ENCODE measurements at regions not wholly inside any gene's neighbourhood (a gene's known extent, or its start where the extent isn't known, plus 50 kb on each side); places are given as distances from the start of the nearest gene placed in this dataset.

DNA sequence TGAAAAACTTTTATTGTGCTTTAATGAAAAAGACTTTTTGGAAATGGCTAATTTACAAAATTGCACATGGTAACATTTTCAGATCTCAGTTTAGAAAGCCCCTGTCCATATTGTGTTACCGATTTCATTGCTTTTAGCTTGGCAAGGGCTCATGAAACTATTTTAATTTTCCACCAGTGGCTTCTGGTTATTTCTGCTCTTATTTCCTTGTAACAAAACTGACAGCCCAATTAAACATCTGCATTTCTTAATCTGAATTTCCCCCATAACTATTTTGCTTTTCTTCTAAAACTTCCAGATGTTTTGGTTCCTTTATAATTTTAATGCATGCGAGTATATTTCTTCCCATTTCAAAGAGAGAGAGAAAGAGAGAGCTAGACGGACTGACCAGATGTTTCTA lies 264.8 kb downstream of the PTPRC start:
- Histone ChIP-seq H3K36me3 (ENCODE audit: insufficient read depth, low read length) (no peaks in the 10 kb centered on the region), H3K4me1 (ENCODE audit: insufficient read depth, low read length) (peaks cover 12% of the 10 kb centered on the region), H3K9ac (ENCODE audit: low read depth, low read length) (no peak overlapping the region), H3K4me3 (ENCODE audit: low read length) (no peak overlapping the region), H3K27me3 (ENCODE audit: insufficient read depth, low read length) (no peaks in the 10 kb centered on the region), H3K27ac (ENCODE audit: low read depth, low read length) (no peak overlapping the region), H3K9me3 (ENCODE audit: insufficient read depth, low read depth, low read length) (no peaks in the 10 kb centered on the region)
- WGBS, result 91% methylated on average over 1 of the region's 3 CpGs

DNA sequence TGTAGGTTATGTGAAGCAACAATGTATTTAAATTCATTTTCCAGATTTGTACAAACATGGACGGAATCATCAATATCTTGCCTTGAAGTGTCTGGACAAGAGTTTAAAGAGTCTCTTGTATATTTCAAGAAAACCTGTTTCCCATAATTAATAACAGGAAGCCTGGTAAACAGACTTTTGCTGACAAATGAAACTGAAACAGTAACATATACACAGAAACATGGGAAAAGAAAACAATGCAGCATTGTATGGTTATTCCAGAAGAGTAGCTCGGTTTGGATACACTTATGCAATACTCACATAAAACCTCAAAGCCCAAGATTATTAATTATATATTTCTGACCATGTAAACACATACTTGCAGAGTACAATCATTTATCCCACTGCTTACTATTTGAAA lies 265.5 kb downstream of the PTPRC start:
- no peak overlapping the region for H3K9ac ChIP-seq (ENCODE audit: low read depth, low read length)
- WGBS, result 100% methylated on average over 2 of the region's 2 CpGs
- H3K4me1 ChIP-seq (ENCODE audit: insufficient read depth, low read length), result peaks cover 12% of the 10 kb centered on the region
- H3K27ac ChIP-seq (ENCODE audit: low read depth, low read length), result no peak overlapping the region
- no peaks in the 10 kb centered on the region for H3K36me3 ChIP-seq (ENCODE audit: insufficient read depth, low read length)
- H3K27me3 ChIP-seq (ENCODE audit: insufficient read depth, low read length), result no peaks in the 10 kb centered on the region
- H3K4me3 ChIP-seq (ENCODE audit: low read length), result no peak overlapping the region
- no peaks in the 10 kb centered on the region for H3K9me3 ChIP-seq (ENCODE audit: insufficient read depth, low read depth, low read length)

DNA sequence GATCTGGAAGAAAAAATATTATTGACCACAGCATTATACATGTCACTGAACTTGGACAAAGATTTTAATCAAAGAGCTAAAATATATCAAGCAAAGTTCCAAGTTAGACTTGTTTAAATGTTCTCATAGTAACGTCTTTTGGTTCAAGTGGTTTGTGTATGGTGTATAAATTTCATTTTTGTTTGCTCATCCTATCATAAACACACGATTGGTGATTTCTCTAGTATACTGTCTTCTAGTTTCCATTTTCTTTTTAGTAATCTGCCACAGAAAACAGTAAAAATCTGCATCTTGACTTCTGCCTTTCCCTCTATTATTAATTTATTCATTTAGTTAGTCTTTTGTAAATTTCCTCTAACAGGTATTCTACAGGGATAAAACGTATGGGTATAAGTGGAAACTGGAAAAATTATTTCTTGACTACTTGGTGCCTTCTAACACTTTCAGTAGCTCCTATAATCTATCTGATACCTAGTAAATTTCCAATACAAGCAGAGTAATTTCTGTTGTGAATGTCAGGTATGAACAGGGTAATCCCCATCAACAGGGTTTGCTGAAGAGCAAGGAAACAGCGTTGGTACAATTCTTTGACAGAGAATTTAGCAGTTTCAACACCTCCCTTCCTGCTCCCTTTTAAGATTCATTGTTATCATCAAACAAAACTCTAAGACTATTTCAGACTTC lies 268.0 kb downstream of the PTPRC start:
- Histone ChIP-seq H3K27ac (ENCODE audit: low read depth, low read length) (no peak overlapping the region), H3K4me1 (ENCODE audit: insufficient read depth, low read length) (peaks cover 12% of the 10 kb centered on the region), H3K9ac (ENCODE audit: low read depth, low read length) (no peak overlapping the region), H3K36me3 (ENCODE audit: insufficient read depth, low read length) (no peaks in the 10 kb centered on the region), H3K4me3 (ENCODE audit: low read length) (no peak overlapping the region), H3K9me3 (ENCODE audit: insufficient read depth, low read depth, low read length) (no peaks in the 10 kb centered on the region), H3K27me3 (ENCODE audit: insufficient read depth, low read length) (no peaks in the 10 kb centered on the region)
- WGBS, result 93% methylated on average over 3 of the region's 4 CpGs

DNA sequence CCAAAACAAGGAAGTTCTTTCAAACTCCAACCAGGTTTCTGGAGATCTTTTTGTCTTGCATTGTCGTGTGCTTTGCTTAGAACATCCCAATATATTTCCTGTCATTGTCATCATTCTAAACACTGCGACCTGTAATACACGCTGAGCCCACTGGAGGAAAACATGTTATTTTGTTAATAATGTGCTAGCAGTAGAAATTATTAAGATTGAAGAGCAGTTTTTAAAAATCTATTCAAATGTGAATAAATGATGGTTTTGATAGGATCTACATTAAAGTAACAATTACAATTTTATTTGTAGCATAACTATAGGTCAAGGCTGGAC lies 268.5 kb downstream of the PTPRC start:
- Histone ChIP-seq H3K36me3 (ENCODE audit: insufficient read depth, low read length) (no peaks in the 10 kb centered on the region), H3K4me3 (ENCODE audit: low read length) (no peak overlapping the region), H3K4me1 (ENCODE audit: insufficient read depth, low read length) (peaks cover 12% of the 10 kb centered on the region), H3K27ac (ENCODE audit: low read depth, low read length) (no peak overlapping the region), H3K27me3 (ENCODE audit: insufficient read depth, low read length) (no peaks in the 10 kb centered on the region), H3K9me3 (ENCODE audit: insufficient read depth, low read depth, low read length) (no peaks in the 10 kb centered on the region), H3K9ac (ENCODE audit: low read depth, low read length) (no peak overlapping the region)
- WGBS, result 92% methylated on average over 3 of the region's 3 CpGs

DNA sequence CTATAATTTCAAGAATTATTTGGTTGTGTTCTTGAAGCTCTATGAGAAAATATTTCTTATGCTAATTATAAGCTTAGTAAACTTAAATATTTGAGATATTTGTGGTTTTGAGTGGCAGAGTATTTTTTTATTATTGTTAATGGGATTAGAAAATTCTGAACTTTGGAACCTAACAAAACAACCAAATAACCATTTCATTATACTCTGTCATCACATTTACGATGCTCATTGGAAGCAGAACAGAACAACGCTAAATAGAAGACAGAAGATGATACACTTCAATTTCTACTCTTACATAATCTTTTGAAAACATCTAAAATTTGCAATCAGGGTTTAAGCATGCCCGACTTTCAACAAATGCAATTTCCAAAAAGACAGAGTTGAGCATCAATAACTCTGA lies 270.2 kb downstream of the PTPRC start:
- no peak overlapping the region for H3K4me3 ChIP-seq (ENCODE audit: low read length)
- WGBS, result 93% methylated on average over 3 of the region's 3 CpGs
- H3K9ac ChIP-seq (ENCODE audit: low read depth, low read length), result no peak overlapping the region
- no peaks in the 10 kb centered on the region for H3K36me3 ChIP-seq (ENCODE audit: insufficient read depth, low read length)
- H3K9me3 ChIP-seq (ENCODE audit: insufficient read depth, low read depth, low read length), result no peaks in the 10 kb centered on the region
- no peaks in the 10 kb centered on the region for H3K4me1 ChIP-seq (ENCODE audit: insufficient read depth, low read length)
- H3K27ac ChIP-seq (ENCODE audit: low read depth, low read length), result no peak overlapping the region
- H3K27me3 ChIP-seq (ENCODE audit: insufficient read depth, low read length), result no peaks in the 10 kb centered on the region

DNA sequence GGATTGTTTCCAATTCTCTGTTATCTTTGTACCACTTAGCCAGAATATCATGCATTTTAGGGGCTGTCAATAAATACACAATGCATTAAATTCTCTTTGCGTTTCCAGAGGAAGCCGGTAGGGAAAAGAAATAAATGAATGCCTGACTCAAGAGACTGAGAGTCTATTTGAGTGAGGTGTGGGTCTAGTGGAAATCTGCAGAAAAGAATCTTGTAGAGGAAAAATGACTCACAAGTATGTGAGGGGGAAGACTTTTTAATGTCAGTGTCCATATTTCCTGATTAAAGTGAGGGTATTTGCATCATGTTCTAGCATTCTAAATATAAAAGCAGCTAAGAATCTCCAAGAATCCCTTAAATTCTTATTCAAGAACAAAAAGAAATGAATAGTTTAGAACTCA lies 271.1 kb downstream of the PTPRC start:
- no peaks in the 10 kb centered on the region for H3K27me3 ChIP-seq (ENCODE audit: insufficient read depth, low read length)
- H3K36me3 ChIP-seq (ENCODE audit: insufficient read depth, low read length), result no peaks in the 10 kb centered on the region
- no peak overlapping the region for H3K9ac ChIP-seq (ENCODE audit: low read depth, low read length)
- 94% methylated on average over 2 of the region's 2 CpGs for WGBS
- H3K4me3 ChIP-seq (ENCODE audit: low read length), result no peak overlapping the region
- H3K4me1 ChIP-seq (ENCODE audit: insufficient read depth, low read length), result no peaks in the 10 kb centered on the region
- H3K27ac ChIP-seq (ENCODE audit: low read depth, low read length), result no peak overlapping the region
- no peaks in the 10 kb centered on the region for H3K9me3 ChIP-seq (ENCODE audit: insufficient read depth, low read depth, low read length)

DNA sequence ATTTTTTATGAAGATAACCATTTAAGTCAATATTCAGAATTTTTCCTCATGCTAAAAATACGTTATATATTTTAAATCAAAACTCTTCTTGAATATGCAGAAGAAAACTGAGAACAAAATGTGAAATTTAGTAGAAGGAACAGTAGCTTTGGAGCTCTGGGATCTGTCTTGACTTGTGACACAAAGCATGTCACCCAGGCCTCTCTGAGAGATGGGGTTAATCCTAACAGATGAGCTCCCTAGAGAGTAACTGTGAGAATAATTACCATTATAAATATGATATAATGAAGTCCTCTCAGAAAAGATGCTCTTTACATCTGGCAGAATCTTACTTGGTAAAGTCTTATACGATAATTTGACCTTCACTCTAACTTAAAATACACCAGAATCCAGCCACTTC lies 272.0 kb downstream of the PTPRC start:
- Histone ChIP-seq H3K9me3 (ENCODE audit: insufficient read depth, low read depth, low read length) (no peaks in the 10 kb centered on the region), H3K27me3 (ENCODE audit: insufficient read depth, low read length) (no peaks in the 10 kb centered on the region), H3K9ac (ENCODE audit: low read depth, low read length) (no peak overlapping the region), H3K4me1 (ENCODE audit: insufficient read depth, low read length) (no peaks in the 10 kb centered on the region), H3K4me3 (ENCODE audit: low read length) (no peak overlapping the region), H3K27ac (ENCODE audit: low read depth, low read length) (no peak overlapping the region), H3K36me3 (ENCODE audit: insufficient read depth, low read length) (no peaks in the 10 kb centered on the region)
- 97% methylated on average over 1 of the region's 2 CpGs for WGBS

DNA sequence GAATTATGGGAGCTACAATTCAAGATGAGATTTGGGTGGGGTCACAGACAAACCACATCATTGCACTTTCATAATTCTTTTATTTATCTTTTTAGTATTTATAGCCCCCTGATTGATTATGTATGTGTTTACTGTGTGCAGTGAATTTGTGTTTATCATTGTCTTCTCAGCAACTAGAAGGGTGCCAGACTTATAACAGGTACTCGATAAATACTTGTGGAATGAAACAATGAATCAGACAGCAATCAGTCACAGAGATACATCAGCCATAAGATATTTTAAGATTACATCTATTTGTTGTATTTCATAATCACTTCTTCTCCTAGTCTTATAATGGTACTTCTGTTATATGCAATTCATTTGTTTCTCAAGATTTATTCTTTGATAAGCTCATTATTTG lies 273.2 kb downstream of the PTPRC start:
- Histone ChIP-seq H3K4me3 (ENCODE audit: low read length) (no peak overlapping the region), H3K9me3 (ENCODE audit: insufficient read depth, low read depth, low read length) (no peaks in the 10 kb centered on the region), H3K36me3 (ENCODE audit: insufficient read depth, low read length) (no peaks in the 10 kb centered on the region), H3K9ac (ENCODE audit: low read depth, low read length) (no peak overlapping the region), H3K4me1 (ENCODE audit: insufficient read depth, low read length) (no peaks in the 10 kb centered on the region), H3K27ac (ENCODE audit: low read depth, low read length) (no peak overlapping the region), H3K27me3 (ENCODE audit: insufficient read depth, low read length) (no peaks in the 10 kb centered on the region)
- 100% methylated on average over 1 of the region's 1 CpG for WGBS

DNA sequence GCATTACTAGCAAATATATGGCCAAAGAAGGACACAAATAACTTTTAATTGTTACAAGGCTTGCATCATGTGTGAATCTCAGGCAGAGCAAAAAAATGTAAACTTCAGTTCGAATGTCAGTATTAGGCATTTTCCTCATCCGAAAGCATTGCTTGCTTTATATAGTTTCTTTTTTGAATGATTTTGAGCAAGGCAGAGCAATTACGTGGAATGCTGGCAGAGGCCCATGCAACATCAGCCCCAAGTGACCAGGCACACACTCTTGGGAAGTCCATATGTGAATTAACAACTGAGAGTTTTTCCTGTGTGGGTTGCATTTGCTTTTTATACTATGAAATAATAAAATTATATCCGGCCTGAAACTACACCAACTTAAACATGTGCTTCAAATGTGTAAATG lies 274.8 kb downstream of the PTPRC start:
- Histone ChIP-seq H3K27ac (ENCODE audit: low read depth, low read length) (no peak overlapping the region), H3K9ac (ENCODE audit: low read depth, low read length) (no peak overlapping the region), H3K4me1 (ENCODE audit: insufficient read depth, low read length) (no peaks in the 10 kb centered on the region), H3K27me3 (ENCODE audit: insufficient read depth, low read length) (no peaks in the 10 kb centered on the region), H3K36me3 (ENCODE audit: insufficient read depth, low read length) (no peaks in the 10 kb centered on the region), H3K4me3 (ENCODE audit: low read length) (no peak overlapping the region), H3K9me3 (ENCODE audit: insufficient read depth, low read depth, low read length) (no peaks in the 10 kb centered on the region)
- WGBS, result 92% methylated on average over 3 of the region's 4 CpGs

DNA sequence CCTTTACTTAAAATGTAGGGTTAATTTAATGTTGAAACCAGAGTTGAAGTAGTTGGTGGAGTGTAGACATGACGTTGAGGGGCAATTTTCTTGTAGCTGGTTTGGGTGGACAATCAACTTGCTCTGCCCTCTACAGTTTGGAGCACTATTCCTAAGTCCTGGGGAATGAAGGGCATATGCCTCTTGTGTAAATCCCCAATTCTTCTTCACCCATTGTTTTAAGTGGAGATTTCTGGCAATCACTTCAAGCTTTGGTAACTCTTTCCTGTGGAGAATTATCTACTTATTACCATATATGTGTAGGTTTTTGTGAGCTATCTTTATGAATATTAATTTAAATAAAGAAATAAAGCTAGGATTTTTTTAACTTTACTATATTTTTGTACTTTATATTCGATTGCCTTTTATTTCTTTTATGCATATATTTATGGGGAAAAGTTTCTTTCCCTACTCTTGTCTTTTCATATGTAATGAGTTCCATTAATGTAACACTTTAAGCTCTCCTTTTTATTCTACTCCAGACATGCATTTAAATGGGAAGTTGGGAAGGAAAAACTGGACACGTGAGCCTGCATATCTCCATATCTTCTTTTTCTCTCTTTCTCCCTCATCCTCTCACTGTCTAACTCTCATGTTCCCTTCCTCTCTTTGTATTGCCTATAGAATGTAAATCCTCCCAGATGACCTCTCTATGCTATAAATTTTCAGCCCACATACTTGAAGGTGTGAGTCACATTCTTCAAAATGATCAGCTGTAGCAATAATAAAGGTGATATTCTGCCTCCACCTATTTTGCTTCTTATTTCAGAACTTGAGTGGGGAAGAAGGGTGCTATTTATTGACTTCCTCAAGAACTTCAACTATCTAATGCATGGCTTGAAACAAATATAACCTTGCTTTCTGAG lies 276.7 kb downstream of the PTPRC start:
- Histone ChIP-seq H3K27ac (ENCODE audit: low read depth, low read length) (no peak overlapping the region), H3K4me3 (ENCODE audit: low read length) (no peak overlapping the region), H3K9ac (ENCODE audit: low read depth, low read length) (no peak overlapping the region), H3K27me3 (ENCODE audit: insufficient read depth, low read length) (no peaks in the 10 kb centered on the region), H3K9me3 (ENCODE audit: insufficient read depth, low read depth, low read length) (no peaks in the 10 kb centered on the region), H3K36me3 (ENCODE audit: insufficient read depth, low read length) (no peaks in the 10 kb centered on the region), H3K4me1 (ENCODE audit: insufficient read depth, low read length) (peaks cover 2% of the 10 kb centered on the region; the same call in 1 of the 2 replicates)
- 87% methylated on average over 2 of the region's 3 CpGs for WGBS

DNA sequence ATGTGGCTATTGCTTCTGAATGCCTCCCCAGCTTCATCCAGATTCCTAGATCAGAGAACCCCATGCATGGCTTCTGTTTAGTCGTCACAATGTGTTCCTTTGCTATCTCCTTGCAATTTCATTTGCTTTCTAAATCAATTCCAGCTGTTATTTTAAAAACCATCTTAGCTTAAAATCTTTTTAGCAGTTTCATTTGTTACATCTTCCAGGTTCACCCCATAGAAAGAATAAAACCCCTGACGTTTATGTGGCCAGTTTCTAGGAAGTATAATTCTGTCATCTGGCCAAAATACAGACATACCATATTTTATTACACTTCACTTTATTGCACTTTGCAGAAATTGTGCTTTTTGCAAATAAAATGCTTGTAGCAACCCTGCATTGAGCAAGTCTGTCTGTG lies 278.4 kb downstream of the PTPRC start:
- H3K9me3 ChIP-seq (ENCODE audit: insufficient read depth, low read depth, low read length), result no peaks in the 10 kb centered on the region
- no peaks in the 10 kb centered on the region for H3K36me3 ChIP-seq (ENCODE audit: insufficient read depth, low read length)
- H3K27me3 ChIP-seq (ENCODE audit: insufficient read depth, low read length), result no peaks in the 10 kb centered on the region
- H3K4me3 ChIP-seq (ENCODE audit: low read length), result no peak overlapping the region
- no peak overlapping the region for H3K27ac ChIP-seq (ENCODE audit: low read depth, low read length)
- 87% methylated on average over 2 of the region's 2 CpGs for WGBS
- no peak overlapping the region for H3K9ac ChIP-seq (ENCODE audit: low read depth, low read length)
- peaks cover 2% of the 10 kb centered on the region; the same call in 1 of the 2 replicates for H3K4me1 ChIP-seq (ENCODE audit: insufficient read depth, low read length)

Measured in HUES64 (cell line).